Activated CD4-positive, alpha-beta T cell treated with anti-CD3 and anti-CD28 coated beads, Interleukin-10, Interleukin-2, amounts not matched to agents 100 ng/mL and 50 ng/mL, durations not matched to agents 16 hours and 8 hours (primary cell): ENCODE measurements at regions not wholly inside any gene's neighbourhood (a gene's known extent, or its start where the extent isn't known, plus 50 kb on each side); places are given as distances from the start of the nearest gene placed in this dataset.

Source experiments
- DNase-seq: peaks from one replicate; pipeline ENCODE4 v3.0.0-alpha.2; 2020

DNA sequence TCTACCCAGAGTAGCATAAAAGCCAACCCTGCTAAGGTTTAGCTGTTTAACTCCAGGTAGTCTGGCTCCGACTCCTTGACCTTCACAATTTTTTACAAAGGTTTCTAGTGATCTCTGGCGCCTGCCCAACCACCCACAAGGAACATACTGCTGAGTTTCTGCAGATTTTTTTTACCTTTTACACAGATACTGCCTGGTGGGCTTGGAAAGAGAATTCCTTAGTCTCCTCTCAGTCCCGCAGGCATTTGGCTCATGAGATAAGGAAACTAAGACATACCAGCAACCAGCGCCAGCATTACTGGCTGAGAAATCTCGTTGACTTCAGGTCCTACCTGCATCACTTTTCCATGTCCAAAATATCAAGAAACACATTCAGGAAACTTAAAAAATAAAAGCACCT, 51.1 kb upstream of the LYZL1 start:
- no peak for DNase-seq

DNA sequence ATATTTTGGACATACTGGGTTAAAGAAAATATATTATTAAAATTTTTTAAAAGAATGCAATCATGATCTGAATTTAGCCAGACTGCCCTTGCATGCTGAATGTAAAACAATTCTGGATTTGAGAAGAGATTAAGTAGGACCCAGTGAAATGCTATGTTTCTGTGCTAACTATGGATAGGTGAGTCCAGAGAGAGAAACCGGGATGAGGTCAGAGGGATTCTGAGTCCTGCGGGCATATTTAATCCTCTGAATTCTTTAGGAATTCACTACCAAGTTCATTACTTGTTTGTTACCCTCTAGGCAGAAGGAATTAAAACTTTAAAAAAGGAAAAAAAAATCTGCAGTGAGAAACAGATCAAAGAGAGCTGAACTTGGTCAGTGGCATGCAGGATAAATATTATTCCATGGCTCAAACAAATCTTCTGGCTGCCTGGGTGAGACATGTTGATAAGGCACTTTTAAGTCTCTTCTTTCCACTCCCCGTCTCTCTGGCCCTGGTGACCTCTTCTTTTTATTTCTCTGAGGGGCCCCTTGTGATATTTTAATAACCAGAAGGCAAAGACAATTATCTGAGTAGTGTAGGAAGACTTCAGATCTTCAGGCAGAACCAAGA, 50.2 kb upstream of the LYZL1 start:
- DNase-seq: no peak
